HepG2 (cell line): ENCODE measurements at regions not wholly inside any gene's neighbourhood (a gene's known extent, or its start where the extent isn't known, plus 50 kb on each side); places are given as distances from the start of the nearest gene placed in this dataset.

ENCODE experiments used
- ATAC-seq: fragments of 200-7000 bp; cut with Tn5 transposase; 3 replicates; pipeline ENCODE4 v1.9.1; 2020; ENCODE audit warnings: mild to moderate bottlenecking, moderate library complexity
- BruUV-seq: library from RNA; stranded (reverse); fragments of 400-500 nt; replicated peaks from 2 replicates; lab custom pipeline; 2021; lab: Mats Ljungman, UMichigan
- CTCF ChIA-PET: fragments of 300-600 bp; formaldehyde crosslinking; extraction: SDS; loops from one replicate; lab custom pipeline; 2021; ENCODE audit warnings: low total read pairs, inconsistent platforms, low intra/inter-chr PET ratio; lab: Yijun Ruan, JAX
- POLR2A ChIA-PET: fragments of 350-600 bp; sonication (Branson Sonifier 250); formaldehyde crosslinking; loops from one replicate; lab custom pipeline; 2020; ENCODE audit warnings: antibody characterized with exemption, inconsistent platforms; lab: Yijun Ruan, JAX
- DNase-seq: peaks from one replicate; pipeline ENCODE4 v3.0.0-alpha.2; 2015; ENCODE audit warnings: low spot score
- FAIRE-seq: peaks from 3 replicates; lab custom pipeline; 2011; peaks lifted over from hg19 to GRCh38; lab: Jason Lieb, UNC
- H2AFZ ChIP-seq: one replicate; pipeline ENCODE4 v1.6.1; 2011; ENCODE audit warnings: low read length, inconsistent platforms
- H3K27ac ChIP-seq: fragments of 300-600 bp; 3 replicates; pipeline ENCODE4 v1.8.0; 2011; ENCODE audit warnings: mixed run types, mild to moderate bottlenecking, mixed read lengths, low read length, inconsistent platforms; ENCODE audit not compliant: insufficient read depth; ENCODE audit errors: extremely low read length
- H3K27me3 ChIP-seq, 2 experiments: fragments of 200-600 bp in 1 of 2; 2 replicates in 1 of 2; 3 replicates in 1 of 2; pipeline versions ENCODE4 v1.6.0 to v1.8.0; 2011; ENCODE audit warnings: low read length in 2 of 2, mild to moderate bottlenecking in 2 of 2, moderate library complexity in 2 of 2, inconsistent platforms in 1 of 2; ENCODE audit not compliant: insufficient read depth in 2 of 2, control insufficient read depth in 1 of 2
- H3K36me3 ChIP-seq, 2 experiments: fragments of 200-600 bp in 1 of 2; replicated peaks in 1 of 2; 2 replicates in 1 of 2; 3 replicates in 1 of 2; pipeline versions ENCODE4 v1.5.1 to v1.8.0; 2011; ENCODE audit warnings: low read length in 2 of 2, inconsistent platforms in 1 of 2; ENCODE audit not compliant: insufficient read depth in 2 of 2, control insufficient read depth in 1 of 2
- H3K4me1 ChIP-seq: 2 replicates; pipeline ENCODE4 v1.5.1; 2012; ENCODE audit warnings: low read length, inconsistent platforms; ENCODE audit not compliant: insufficient read depth
- H3K4me2 ChIP-seq: 2 replicates; pipeline ENCODE4 v1.6.0; 2011; ENCODE audit warnings: low read depth, low read length, inconsistent platforms
- H3K4me3 ChIP-seq, 3 experiments: fragments of 200-600 bp in 1 of 3; sonication (generic), shearing (Covaris generic) in 1 of 3; replicated peaks in 1 of 3; 2 replicates each; pipeline ENCODE4 v1.5.1; 2011 to 2016; ENCODE audit warnings: low read length in 3 of 3, inconsistent platforms in 2 of 3, low read depth in 2 of 3, mild to moderate bottlenecking in 2 of 3, control low read depth in 1 of 3, mixed read lengths in 1 of 3; ENCODE audit not compliant: insufficient read depth in 1 of 3
- H3K79me2 ChIP-seq: one replicate; pipeline ENCODE4 v1.6.1; 2011; ENCODE audit warnings: low read length, inconsistent platforms; ENCODE audit not compliant: insufficient read depth
- H3K9ac ChIP-seq: 2 replicates; pipeline ENCODE4 v1.6.0; 2011; ENCODE audit warnings: mild to moderate bottlenecking, low read depth, low read length, inconsistent platforms; ENCODE audit not compliant: insufficient read depth
- H3K9me3 ChIP-seq: 2 replicates; pipeline ENCODE4 v1.5.1; 2012; ENCODE audit warnings: mild to moderate bottlenecking, low read length
- H4K20me1 ChIP-seq: 2 replicates; pipeline ENCODE4 v1.6.0; 2011; ENCODE audit warnings: inconsistent platforms, mild to moderate bottlenecking, low read length, moderate library complexity; ENCODE audit not compliant: insufficient read depth
- ZMYM4 ChIP-seq: sonication (generic); formaldehyde crosslinking; IDR thresholded peaks from 2 replicates; pipeline ENCODE4 v1.8.1; 2023; ENCODE audit warnings: mild to moderate bottlenecking, missing genetic modification reagents
- ZNF256 ChIP-seq: sonication (generic); formaldehyde crosslinking; conservative IDR thresholded peaks from 2 replicates; pipeline ENCODE4 v1.4.0; 2020; ENCODE audit warnings: missing genetic modification reagents
- ZNF382 ChIP-seq: sonication (generic); formaldehyde crosslinking; IDR thresholded peaks from 2 replicates; pipeline ENCODE4 v1.5.0; 2020; ENCODE audit warnings: missing genetic modification reagents, mild to moderate bottlenecking, borderline replicate concordance
- WGBS: methylation state at CpG from one replicate; pipeline ENCODE4 v1.1.6; 2017; ENCODE audit warnings: low lambda C conversion rate; 5-methylcytosine and 5-hydroxymethylcytosine counted together
- in situ Hi-C: cut with HindIII; loops from 2 replicates; pipeline ENCODE4 v1.10.0; 2017; ENCODE audit warnings: low pct_unique_long_range_greater_than_20kb; ENCODE audit not compliant: extremely low pct_ligation_motif_present
- intact Hi-C: fragments of 100-400 bp; cut with micrococcal nuclease; formaldehyde crosslinking; loops from one replicate; pipeline ENCODE4 v1.10.0; 2022; ENCODE audit not compliant: unreplicated experiment
- TF ChIP-seq, protein P1 (sequence below), 2 experiments: IDR thresholded peaks; 2 replicates each; pipeline ENCODE4 v1.6.1; 2011 to 2012; ENCODE audit warnings: low read length in 2 of 2, borderline replicate concordance in 1 of 2, low read depth in 1 of 2, mild to moderate bottlenecking in 1 of 2, moderate library complexity in 1 of 2
- TF ChIP-seq, protein P2 (sequence below): sonication (generic); formaldehyde crosslinking; conservative IDR thresholded peaks from 2 replicates; pipeline ENCODE4 v1.8.0; 2022; ENCODE audit warnings: low read depth, missing genetic modification reagents

DNA sequence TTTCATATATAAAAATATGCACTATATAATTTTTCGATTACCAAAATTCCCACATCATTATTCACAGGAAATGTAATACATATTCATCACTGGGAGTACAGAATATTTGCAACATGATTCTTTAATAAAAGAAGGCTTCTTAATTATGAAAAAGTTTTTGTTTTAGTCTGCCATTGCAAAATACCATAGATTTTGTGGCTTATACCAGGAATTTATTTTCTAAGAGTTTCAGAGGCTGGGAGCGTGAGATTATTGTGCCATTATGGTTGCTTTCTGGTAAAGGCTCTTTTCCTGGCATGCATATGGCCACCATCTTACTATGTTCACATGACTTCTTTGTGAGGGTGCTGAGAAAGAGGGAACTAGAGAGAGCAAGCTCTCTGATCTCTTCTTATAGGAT lies 306.9 kb upstream of the ADGRB3 start:
- 1% methylated on average over 2 of the region's 2 CpGs for WGBS
- in situ Hi-C loops, result no loop called here
- ATAC-seq, result no peak

More for the DNA sequence above, 306.9 kb upstream of the ADGRB3 start:
- no peaks in the 10 kb centered on the region for H3K9me3 ChIP-seq
- no peak overlapping the region for H3K4me3 ChIP-seq
- TF ChIP-seq ZMYM4 (CRISPR knock-in tag), result no peak
- TF ChIP-seq, protein P1, sequence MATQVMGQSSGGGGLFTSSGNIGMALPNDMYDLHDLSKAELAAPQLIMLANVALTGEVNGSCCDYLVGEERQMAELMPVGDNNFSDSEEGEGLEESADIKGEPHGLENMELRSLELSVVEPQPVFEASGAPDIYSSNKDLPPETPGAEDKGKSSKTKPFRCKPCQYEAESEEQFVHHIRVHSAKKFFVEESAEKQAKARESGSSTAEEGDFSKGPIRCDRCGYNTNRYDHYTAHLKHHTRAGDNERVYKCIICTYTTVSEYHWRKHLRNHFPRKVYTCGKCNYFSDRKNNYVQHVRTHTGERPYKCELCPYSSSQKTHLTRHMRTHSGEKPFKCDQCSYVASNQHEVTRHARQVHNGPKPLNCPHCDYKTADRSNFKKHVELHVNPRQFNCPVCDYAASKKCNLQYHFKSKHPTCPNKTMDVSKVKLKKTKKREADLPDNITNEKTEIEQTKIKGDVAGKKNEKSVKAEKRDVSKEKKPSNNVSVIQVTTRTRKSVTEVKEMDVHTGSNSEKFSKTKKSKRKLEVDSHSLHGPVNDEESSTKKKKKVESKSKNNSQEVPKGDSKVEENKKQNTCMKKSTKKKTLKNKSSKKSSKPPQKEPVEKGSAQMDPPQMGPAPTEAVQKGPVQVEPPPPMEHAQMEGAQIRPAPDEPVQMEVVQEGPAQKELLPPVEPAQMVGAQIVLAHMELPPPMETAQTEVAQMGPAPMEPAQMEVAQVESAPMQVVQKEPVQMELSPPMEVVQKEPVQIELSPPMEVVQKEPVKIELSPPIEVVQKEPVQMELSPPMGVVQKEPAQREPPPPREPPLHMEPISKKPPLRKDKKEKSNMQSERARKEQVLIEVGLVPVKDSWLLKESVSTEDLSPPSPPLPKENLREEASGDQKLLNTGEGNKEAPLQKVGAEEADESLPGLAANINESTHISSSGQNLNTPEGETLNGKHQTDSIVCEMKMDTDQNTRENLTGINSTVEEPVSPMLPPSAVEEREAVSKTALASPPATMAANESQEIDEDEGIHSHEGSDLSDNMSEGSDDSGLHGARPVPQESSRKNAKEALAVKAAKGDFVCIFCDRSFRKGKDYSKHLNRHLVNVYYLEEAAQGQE (IDR thresholded peaks at IDR 0.05; ENCODE audit: borderline replicate concordance in 1 of 2, low read depth in 1 of 2, low read length in 2 of 2), result no peak
- no peak for TF ChIP-seq ZNF382 (CRISPR knock-in tag)
- TF ChIP-seq, protein P2, sequence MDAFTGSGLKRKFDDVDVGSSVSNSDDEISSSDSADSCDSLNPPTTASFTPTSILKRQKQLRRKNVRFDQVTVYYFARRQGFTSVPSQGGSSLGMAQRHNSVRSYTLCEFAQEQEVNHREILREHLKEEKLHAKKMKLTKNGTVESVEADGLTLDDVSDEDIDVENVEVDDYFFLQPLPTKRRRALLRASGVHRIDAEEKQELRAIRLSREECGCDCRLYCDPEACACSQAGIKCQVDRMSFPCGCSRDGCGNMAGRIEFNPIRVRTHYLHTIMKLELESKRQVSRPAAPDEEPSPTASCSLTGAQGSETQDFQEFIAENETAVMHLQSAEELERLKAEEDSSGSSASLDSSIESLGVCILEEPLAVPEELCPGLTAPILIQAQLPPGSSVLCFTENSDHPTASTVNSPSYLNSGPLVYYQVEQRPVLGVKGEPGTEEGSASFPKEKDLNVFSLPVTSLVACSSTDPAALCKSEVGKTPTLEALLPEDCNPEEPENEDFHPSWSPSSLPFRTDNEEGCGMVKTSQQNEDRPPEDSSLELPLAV (CRISPR knock-in tag), result no peak
- no peak for TF ChIP-seq ZNF256 (CRISPR knock-in tag)
- POLR2A ChIA-PET, result no interaction called here
- no peaks in the 10 kb centered on the region for H4K20me1 ChIP-seq
- intact Hi-C loops, result no loop called here
- DNase-seq, result no peak
- no peaks in the 10 kb centered on the region for H3K27me3 ChIP-seq
- no peak overlapping the region for H3K9ac ChIP-seq
- no peaks in the 10 kb centered on the region for H3K4me1 ChIP-seq
- H3K4me2 ChIP-seq, result no peak overlapping the region
- FAIRE-seq, result no peak
- no TSS peak for BruUV-seq
- H3K79me2 ChIP-seq, result no peaks in the 10 kb centered on the region
- CTCF ChIA-PET, result no interaction called here
- no peak overlapping the region for H3K27ac ChIP-seq
- no peaks in the 10 kb centered on the region for H3K36me3 ChIP-seq
- no peak overlapping the region for H2AFZ ChIP-seq
